ENCODE measurements at regions not wholly inside any gene's neighbourhood (a gene's known extent, or its start where the extent isn't known, plus 50 kb on each side); places are given as distances from the start of the nearest gene placed in this dataset.

DNA sequence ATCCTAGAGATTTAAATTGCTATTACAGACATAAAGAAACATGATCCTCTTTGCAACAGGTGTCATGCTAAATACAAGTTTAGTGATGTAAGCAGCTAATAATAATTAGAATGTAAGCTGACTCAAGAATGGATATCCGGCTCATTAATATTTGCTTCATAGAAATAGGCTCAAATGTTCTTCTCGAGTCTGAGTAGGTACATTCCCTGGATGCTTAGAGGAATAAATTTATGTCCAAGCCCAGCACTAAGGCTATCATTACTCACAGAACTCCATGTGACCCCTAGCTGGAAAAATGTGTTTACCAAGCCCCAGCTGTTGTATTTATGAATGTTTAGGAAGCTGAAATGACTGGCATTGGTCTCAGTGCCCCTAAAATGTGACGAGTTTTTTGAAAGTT lies 87.6 kb upstream of the TSPAN7 start:
- no peaks in the 10 kb centered on the region for H3K36me3 ChIP-seq (ENCODE audit: insufficient read depth, low read length)
- H3K27me3 ChIP-seq (ENCODE audit: insufficient read depth, low read length), result no peaks in the 10 kb centered on the region
- H3K27ac ChIP-seq (ENCODE audit: low read depth, low read length), result no peak overlapping the region
- H3K4me3 Mint-ChIP-seq (ENCODE audit: unreplicated experiment), result no peak overlapping the region
- H3K4me1 ChIP-seq (ENCODE audit: insufficient read depth, low read length), result no peaks in the 10 kb centered on the region
- no peaks in the 10 kb centered on the region for H3K9me3 ChIP-seq (ENCODE audit: insufficient read depth, low read depth, low read length)
- no peak overlapping the region for H3K27ac Mint-ChIP-seq (ENCODE audit: unreplicated experiment)
- no peak overlapping the region for H2AFZ ChIP-seq (ENCODE audit: low read depth, low read length)
- no peaks in the 10 kb centered on the region for H3K27me3 Mint-ChIP-seq (ENCODE audit: low read depth, unreplicated experiment)
- DNase-seq (ENCODE audit: low read depth), result no peak
- no peaks in the 10 kb centered on the region for H4K20me1 ChIP-seq (ENCODE audit: insufficient read depth, low read length)
- H3K9me3 Mint-ChIP-seq (ENCODE audit: unreplicated experiment), result no peaks in the 10 kb centered on the region
- no peaks in the 10 kb centered on the region for H3K79me2 ChIP-seq (ENCODE audit: insufficient read depth, low read length)
- H3K4me2 ChIP-seq (ENCODE audit: low read length), result no peak overlapping the region
- H3K4me1 Mint-ChIP-seq (ENCODE audit: low read depth, unreplicated experiment), result no peaks in the 10 kb centered on the region
- no peak for TF ChIP-seq EZH2 (IDR thresholded peaks at IDR 0.05; ENCODE audit: insufficient read depth, low read length)
- TF ChIP-seq, protein P1, sequence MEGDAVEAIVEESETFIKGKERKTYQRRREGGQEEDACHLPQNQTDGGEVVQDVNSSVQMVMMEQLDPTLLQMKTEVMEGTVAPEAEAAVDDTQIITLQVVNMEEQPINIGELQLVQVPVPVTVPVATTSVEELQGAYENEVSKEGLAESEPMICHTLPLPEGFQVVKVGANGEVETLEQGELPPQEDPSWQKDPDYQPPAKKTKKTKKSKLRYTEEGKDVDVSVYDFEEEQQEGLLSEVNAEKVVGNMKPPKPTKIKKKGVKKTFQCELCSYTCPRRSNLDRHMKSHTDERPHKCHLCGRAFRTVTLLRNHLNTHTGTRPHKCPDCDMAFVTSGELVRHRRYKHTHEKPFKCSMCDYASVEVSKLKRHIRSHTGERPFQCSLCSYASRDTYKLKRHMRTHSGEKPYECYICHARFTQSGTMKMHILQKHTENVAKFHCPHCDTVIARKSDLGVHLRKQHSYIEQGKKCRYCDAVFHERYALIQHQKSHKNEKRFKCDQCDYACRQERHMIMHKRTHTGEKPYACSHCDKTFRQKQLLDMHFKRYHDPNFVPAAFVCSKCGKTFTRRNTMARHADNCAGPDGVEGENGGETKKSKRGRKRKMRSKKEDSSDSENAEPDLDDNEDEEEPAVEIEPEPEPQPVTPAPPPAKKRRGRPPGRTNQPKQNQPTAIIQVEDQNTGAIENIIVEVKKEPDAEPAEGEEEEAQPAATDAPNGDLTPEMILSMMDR (IDR thresholded peaks at IDR 0.05; ENCODE audit: insufficient read depth, low read depth, low read length), result no peak
- FAIRE-seq, result peak; percentile 26
- H3K36me3 Mint-ChIP-seq (ENCODE audit: low read depth, unreplicated experiment), result no peaks in the 10 kb centered on the region
- no peak overlapping the region for H3K4me3 ChIP-seq (ENCODE audit: insufficient read depth, low read depth, low read length)
- H3K9ac ChIP-seq (ENCODE audit: low read length), result no peak overlapping the region

DNA sequence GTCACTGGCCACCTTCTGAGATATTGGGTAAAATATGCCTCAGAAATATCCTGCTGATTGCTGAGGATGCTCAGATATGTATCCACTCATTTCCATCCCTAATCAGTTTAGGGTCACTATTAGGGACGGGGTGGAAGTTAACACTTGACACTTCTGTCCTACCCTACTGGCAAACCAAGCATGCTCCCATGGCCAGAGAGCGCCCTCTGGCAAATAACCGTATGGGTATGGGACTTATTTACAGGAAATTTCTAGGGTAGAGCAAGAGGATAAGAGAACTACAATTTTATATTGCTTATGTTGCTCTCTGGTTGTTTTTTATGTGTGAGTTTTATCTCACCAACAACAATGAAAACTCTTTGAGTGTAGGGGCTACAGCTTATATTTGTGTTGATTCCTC lies 86.8 kb upstream of the TSPAN7 start:
- no peaks in the 10 kb centered on the region for H3K79me2 ChIP-seq (ENCODE audit: insufficient read depth, low read length)
- no peaks in the 10 kb centered on the region for H3K27me3 ChIP-seq (ENCODE audit: insufficient read depth, low read length)
- no peaks in the 10 kb centered on the region for H3K36me3 ChIP-seq (ENCODE audit: insufficient read depth, low read length)
- no peak overlapping the region for H3K4me3 Mint-ChIP-seq (ENCODE audit: unreplicated experiment)
- TF ChIP-seq, protein P1 (IDR thresholded peaks at IDR 0.05; ENCODE audit: insufficient read depth, low read depth, low read length), result no peak
- TF ChIP-seq EZH2 (IDR thresholded peaks at IDR 0.05; ENCODE audit: insufficient read depth, low read length), result no peak
- no peaks in the 10 kb centered on the region for H3K27me3 Mint-ChIP-seq (ENCODE audit: low read depth, unreplicated experiment)
- no peaks in the 10 kb centered on the region for H3K9me3 Mint-ChIP-seq (ENCODE audit: unreplicated experiment)
- H2AFZ ChIP-seq (ENCODE audit: low read depth, low read length), result no peak overlapping the region
- FAIRE-seq (peak; percentile 79), DNase-seq (ENCODE audit: low read depth) (no peak)
- H3K4me1 ChIP-seq (ENCODE audit: insufficient read depth, low read length), result no peaks in the 10 kb centered on the region
- no peaks in the 10 kb centered on the region for H3K36me3 Mint-ChIP-seq (ENCODE audit: low read depth, unreplicated experiment)
- no peaks in the 10 kb centered on the region for H4K20me1 ChIP-seq (ENCODE audit: insufficient read depth, low read length)
- H3K4me3 ChIP-seq (ENCODE audit: insufficient read depth, low read depth, low read length), result no peak overlapping the region
- no peaks in the 10 kb centered on the region for H3K4me1 Mint-ChIP-seq (ENCODE audit: low read depth, unreplicated experiment)
- no peak overlapping the region for H3K27ac Mint-ChIP-seq (ENCODE audit: unreplicated experiment)
- no peaks in the 10 kb centered on the region for H3K9me3 ChIP-seq (ENCODE audit: insufficient read depth, low read depth, low read length)
- H3K27ac ChIP-seq (ENCODE audit: low read depth, low read length), result no peak overlapping the region
- H3K4me2 ChIP-seq (ENCODE audit: low read length), result no peak overlapping the region
- no peak overlapping the region for H3K9ac ChIP-seq (ENCODE audit: low read length)

DNA sequence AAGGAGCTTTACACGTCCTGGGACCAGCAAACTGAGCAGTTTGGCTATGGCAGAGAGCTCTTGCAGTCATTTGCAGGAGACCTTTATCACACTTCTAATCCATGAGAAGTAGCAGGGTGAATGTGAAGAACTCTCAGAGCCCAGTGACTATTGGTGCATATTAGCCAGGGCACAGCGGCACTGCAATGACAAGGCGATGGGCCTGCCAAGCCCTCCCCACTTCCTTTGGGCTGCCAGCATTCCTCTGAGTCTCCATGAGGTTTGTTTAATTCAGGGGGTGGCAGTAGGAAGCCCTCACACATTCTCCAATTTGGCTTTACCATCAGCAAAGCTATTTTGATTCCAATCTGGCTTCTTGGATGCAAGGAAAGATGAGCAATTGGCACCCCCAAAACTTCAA lies 79.2 kb upstream of the TSPAN7 start:
- H4K20me1 ChIP-seq (ENCODE audit: insufficient read depth, low read length), result no peaks in the 10 kb centered on the region
- no peak for TF ChIP-seq EZH2 (IDR thresholded peaks at IDR 0.05; ENCODE audit: insufficient read depth, low read length)
- TF ChIP-seq, protein P1 (IDR thresholded peaks at IDR 0.05; ENCODE audit: insufficient read depth, low read depth, low read length), result no peak
- no peaks in the 10 kb centered on the region for H3K36me3 Mint-ChIP-seq (ENCODE audit: low read depth, unreplicated experiment)
- H3K4me1 ChIP-seq (ENCODE audit: insufficient read depth, low read length), result no peaks in the 10 kb centered on the region
- no peaks in the 10 kb centered on the region for H3K79me2 ChIP-seq (ENCODE audit: insufficient read depth, low read length)
- no peak overlapping the region for H2AFZ ChIP-seq (ENCODE audit: low read depth, low read length)
- H3K27me3 ChIP-seq (ENCODE audit: insufficient read depth, low read length), result no peaks in the 10 kb centered on the region
- H3K36me3 ChIP-seq (ENCODE audit: insufficient read depth, low read length), result no peaks in the 10 kb centered on the region
- no peak overlapping the region for H3K4me3 ChIP-seq (ENCODE audit: insufficient read depth, low read depth, low read length)
- no peak overlapping the region for H3K27ac Mint-ChIP-seq (ENCODE audit: unreplicated experiment)
- H3K27ac ChIP-seq (ENCODE audit: low read depth, low read length), result no peak overlapping the region
- FAIRE-seq (no peak), DNase-seq (ENCODE audit: low read depth) (no peak)
- no peaks in the 10 kb centered on the region for H3K9me3 Mint-ChIP-seq (ENCODE audit: unreplicated experiment)
- H3K4me1 Mint-ChIP-seq (ENCODE audit: low read depth, unreplicated experiment), result no peaks in the 10 kb centered on the region
- no peak overlapping the region for H3K4me3 Mint-ChIP-seq (ENCODE audit: unreplicated experiment)
- no peak overlapping the region for H3K9ac ChIP-seq (ENCODE audit: low read length)
- H3K9me3 ChIP-seq (ENCODE audit: insufficient read depth, low read depth, low read length), result no peaks in the 10 kb centered on the region
- H3K27me3 Mint-ChIP-seq (ENCODE audit: low read depth, unreplicated experiment), result no peaks in the 10 kb centered on the region
- no peak overlapping the region for H3K4me2 ChIP-seq (ENCODE audit: low read length)
